BLaER1 (cell line): ENCODE measurements at regions not wholly inside any gene's neighbourhood (a gene's known extent, or its start where the extent isn't known, plus 50 kb on each side); places are given as distances from the start of the nearest gene placed in this dataset.
"Not testable (repeated sequence)": the region's sequence is repeated elsewhere in the genome, so short reads cannot be mapped to it uniquely, and the experiment has no call there.

Experiments used
- H3K27ac ChIP-seq: shearing (Covaris generic); formaldehyde crosslinking; 2 replicates; pipeline ENCODE4 v1.8.1; 2022
- H3K27me3 ChIP-seq: shearing (Covaris generic); formaldehyde crosslinking; 2 replicates; pipeline ENCODE4 v1.8.1; 2022
- H3K36me3 ChIP-seq: shearing (Covaris generic); formaldehyde crosslinking; 2 replicates; pipeline ENCODE4 v1.8.1; 2022
- H3K4me1 ChIP-seq: shearing (Covaris generic); formaldehyde crosslinking; 2 replicates; pipeline ENCODE4 v1.8.1; 2022
- H3K4me2 ChIP-seq: shearing (Covaris generic); formaldehyde crosslinking; 2 replicates; pipeline ENCODE4 v1.8.1; 2022
- H3K4me3 ChIP-seq: shearing (Covaris generic); formaldehyde crosslinking; 2 replicates; pipeline ENCODE4 v1.8.1; 2022
- H3K9ac ChIP-seq: shearing (Covaris generic); formaldehyde crosslinking; 2 replicates; pipeline ENCODE4 v1.8.1; 2022
- H3K9me3 ChIP-seq: shearing (Covaris generic); formaldehyde crosslinking; 2 replicates; pipeline ENCODE4 v1.8.1; 2022
- H4K20me1 ChIP-seq: shearing (Covaris generic); formaldehyde crosslinking; 2 replicates; pipeline ENCODE4 v1.8.1; 2022
- Cebpa-rat ChIP-seq: shearing (Covaris generic); IDR thresholded peaks from 2 replicates; pipeline ENCODE4 v1.8.1; 2022

- H3K27ac ChIP-seq = no peak overlapping the region
- H3K9me3 ChIP-seq = no peaks in the 10 kb centered on the region
- TF ChIP-seq Cebpa-rat = no peak; the same call in 1 of the 2 replicates
- no peaks in the 10 kb centered on the region for H3K36me3 ChIP-seq
- no peak overlapping the region for H3K4me2 ChIP-seq
- no peaks in the 10 kb centered on the region for H3K27me3 ChIP-seq
- H3K4me3 ChIP-seq = no peak overlapping the region
- no peak overlapping the region for H3K9ac ChIP-seq
- H4K20me1 ChIP-seq = no peaks in the 10 kb centered on the region
- H3K4me1 ChIP-seq = peaks cover 41% of the 10 kb centered on the region
Observed at GRCh38 chr6:27755768-27756167, 156.4 kb downstream of the OR2B2 start.

DNA sequence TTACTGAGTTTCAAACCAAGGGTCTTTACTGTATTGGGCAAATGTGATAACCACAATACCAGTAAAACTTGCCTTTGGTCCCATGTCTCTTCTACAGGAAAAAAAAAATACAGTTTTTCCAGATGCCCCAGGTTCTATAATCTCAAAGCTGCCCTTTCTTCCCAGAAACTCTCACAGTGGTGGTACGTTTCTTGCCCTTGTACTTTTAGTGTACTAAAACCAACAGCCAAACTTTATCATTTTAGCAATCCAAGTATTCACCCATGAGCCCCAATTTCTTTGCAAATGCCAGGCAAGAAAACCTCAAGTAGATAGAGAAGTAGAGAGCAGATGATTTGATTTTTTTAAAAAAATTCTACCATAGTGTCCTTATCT lies 157.8 kb downstream of the OR2B2 start:
- no peak overlapping the region for H3K27ac ChIP-seq
- peak overlapping the region; percentile 78 for H3K4me3 ChIP-seq
- no peak overlapping the region; the same call in 1 of the 2 replicates for H3K9ac ChIP-seq
- no peak for TF ChIP-seq Cebpa-rat
- H4K20me1 ChIP-seq = no peaks in the 10 kb centered on the region
- no peaks in the 10 kb centered on the region for H3K9me3 ChIP-seq
- H3K27me3 ChIP-seq = no peaks in the 10 kb centered on the region
- H3K4me2 ChIP-seq = peak overlapping the region; percentile 68
- H3K36me3 ChIP-seq = no peaks in the 10 kb centered on the region
- H3K4me1 ChIP-seq = peaks cover 33% of the 10 kb centered on the region

- no peak for TF ChIP-seq Cebpa-rat
- Histone ChIP-seq H3K4me3 (peak overlapping the region; percentile 78), H3K4me1 (peaks cover 28% of the 10 kb centered on the region), H3K9ac (no peak overlapping the region; the same call in 1 of the 2 replicates), H3K27me3 (no peaks in the 10 kb centered on the region), H3K36me3 (no peaks in the 10 kb centered on the region), H3K9me3 (no peaks in the 10 kb centered on the region), H3K27ac (no peak overlapping the region), H4K20me1 (no peaks in the 10 kb centered on the region), H3K4me2 (peak overlapping the region; percentile 68)
Observed at GRCh38 chr6:27753668-27754407, 158.4 kb downstream of the OR2B2 start.

DNA sequence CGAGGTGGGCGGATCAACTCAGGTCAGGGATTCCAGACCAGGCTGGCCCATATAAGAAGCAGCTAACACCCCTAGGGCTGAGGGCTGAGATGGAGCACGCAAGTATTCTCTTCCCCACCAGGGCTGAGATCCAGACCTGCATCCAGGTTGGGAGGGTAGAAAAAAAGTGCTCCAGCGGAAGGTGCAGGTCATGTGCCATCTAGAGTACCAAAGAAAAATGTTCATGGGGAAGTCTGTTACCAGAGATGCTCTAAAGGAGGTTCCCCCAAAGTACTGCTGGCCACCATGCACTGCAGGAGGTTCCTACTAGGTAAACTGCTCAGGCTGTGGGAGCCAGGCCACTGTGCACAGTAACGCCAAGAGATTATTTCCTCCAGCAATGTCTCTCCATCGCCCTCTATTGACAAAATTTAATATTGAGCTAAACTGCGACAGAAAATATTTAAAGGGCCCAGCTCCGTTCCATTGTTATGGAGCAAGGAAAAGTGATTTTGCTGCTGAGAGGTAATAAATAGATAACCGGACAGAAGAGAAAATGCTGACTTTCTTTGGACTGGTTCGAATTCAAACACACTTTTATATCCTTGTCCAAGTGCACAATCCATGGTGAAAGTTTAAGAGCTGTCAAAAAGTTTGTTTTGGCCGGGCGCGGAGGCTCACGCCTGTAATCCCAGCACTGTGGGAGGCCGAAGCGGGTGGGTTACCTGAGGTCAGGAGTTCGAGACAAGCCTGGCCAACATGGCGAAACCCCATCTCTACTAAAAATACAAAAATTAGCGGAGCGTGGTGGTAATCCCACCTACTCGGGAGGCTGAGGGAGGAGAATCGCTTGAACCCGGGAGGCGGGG lies 159.9 kb downstream of the OR2B2 start:
- peak overlapping the region; percentile 45 for H3K4me2 ChIP-seq
- H3K27ac ChIP-seq = peak overlapping the region; percentile 78
- H3K36me3 ChIP-seq = no peaks in the 10 kb centered on the region
- no peaks in the 10 kb centered on the region for H3K9me3 ChIP-seq
- TF ChIP-seq Cebpa-rat = no peak
- H3K9ac ChIP-seq = peak overlapping the region; percentile 82
- peak overlapping the region; percentile 78 for H3K4me3 ChIP-seq
- H4K20me1 ChIP-seq = no peaks in the 10 kb centered on the region
- H3K27me3 ChIP-seq = no peaks in the 10 kb centered on the region
- H3K4me1 ChIP-seq = peaks cover 16% of the 10 kb centered on the region

DNA sequence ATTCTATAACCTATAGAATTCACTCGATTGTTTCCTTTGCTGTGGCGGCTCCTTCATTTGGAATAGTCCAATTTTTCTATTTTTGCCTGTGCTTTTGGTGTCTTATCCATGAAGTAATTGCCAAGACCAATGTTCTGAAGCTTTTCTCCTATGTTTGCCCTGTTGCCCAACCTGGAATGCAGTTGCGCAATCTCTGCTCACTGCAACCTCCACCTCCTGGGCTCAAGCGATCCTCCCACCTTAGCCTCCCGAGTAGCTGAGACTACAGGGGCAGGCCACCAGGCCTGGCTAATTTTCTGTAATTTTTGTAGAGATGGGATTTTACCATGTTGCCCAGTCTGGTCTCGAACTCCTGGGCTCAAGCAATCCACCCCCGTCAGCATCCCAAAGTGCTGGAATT lies 163.5 kb downstream of the OR2B2 start:
- no peaks in the 10 kb centered on the region for H3K4me1 ChIP-seq
- H3K9me3 ChIP-seq = no peaks in the 10 kb centered on the region
- H3K27ac ChIP-seq = no peak overlapping the region
- no peaks in the 10 kb centered on the region for H3K36me3 ChIP-seq
- H3K4me3 ChIP-seq = no peak overlapping the region
- peak; percentile 90 for TF ChIP-seq Cebpa-rat
- no peaks in the 10 kb centered on the region for H3K27me3 ChIP-seq
- H4K20me1 ChIP-seq = no peaks in the 10 kb centered on the region
- no peak overlapping the region for H3K9ac ChIP-seq
- H3K4me2 ChIP-seq = no peak overlapping the region

GRCh38 chr6:27747637-27748036 lies 164.6 kb downstream of the OR2B2 start:
- Histone ChIP-seq H3K4me2 (no peak overlapping the region), H4K20me1 (no peaks in the 10 kb centered on the region), H3K4me3 (no peak overlapping the region), H3K27me3 (no peaks in the 10 kb centered on the region), H3K9me3 (no peaks in the 10 kb centered on the region), H3K4me1 (peaks cover 4% of the 10 kb centered on the region; the same call in 1 of the 2 replicates), H3K36me3 (no peaks in the 10 kb centered on the region), H3K9ac (no peak overlapping the region), H3K27ac (no peak overlapping the region)
- no peak for TF ChIP-seq Cebpa-rat

- not testable (repeated sequence) for H3K27me3 ChIP-seq, H3K9me3 ChIP-seq, H3K36me3 ChIP-seq, H3K27ac ChIP-seq, H3K9ac ChIP-seq, H4K20me1 ChIP-seq, H3K4me3 ChIP-seq, H3K4me1 ChIP-seq, H3K4me2 ChIP-seq
Observed at GRCh38 chr6:27746860-27747259, 165.3 kb downstream of the OR2B2 start.

GRCh38 chr6:27743787-27744186 lies 168.4 kb downstream of the OR2B2 start:
- Histone ChIP-seq H4K20me1 (no peaks in the 10 kb centered on the region), H3K9me3 (no peaks in the 10 kb centered on the region), H3K9ac (no peak overlapping the region), H3K4me1 (peaks cover 10% of the 10 kb centered on the region), H3K4me3 (no peak overlapping the region), H3K27me3 (no peaks in the 10 kb centered on the region), H3K36me3 (no peaks in the 10 kb centered on the region), H3K4me2 (no peak overlapping the region), H3K27ac (no peak overlapping the region)
- no peak for TF ChIP-seq Cebpa-rat

GRCh38 chr6:27742833-27743573 lies 169.2 kb downstream of the OR2B2 start:
- no peak overlapping the region for H3K4me3 ChIP-seq
- H3K27me3 ChIP-seq = no peaks in the 10 kb centered on the region
- H3K4me2 ChIP-seq = no peak overlapping the region
- H3K9ac ChIP-seq = no peak overlapping the region
- no peak overlapping the region for H3K27ac ChIP-seq
- no peaks in the 10 kb centered on the region for H3K9me3 ChIP-seq
- no peak for TF ChIP-seq Cebpa-rat
- H3K36me3 ChIP-seq = no peaks in the 10 kb centered on the region
- H3K4me1 ChIP-seq = peaks cover 10% of the 10 kb centered on the region
- H4K20me1 ChIP-seq = no peaks in the 10 kb centered on the region

DNA sequence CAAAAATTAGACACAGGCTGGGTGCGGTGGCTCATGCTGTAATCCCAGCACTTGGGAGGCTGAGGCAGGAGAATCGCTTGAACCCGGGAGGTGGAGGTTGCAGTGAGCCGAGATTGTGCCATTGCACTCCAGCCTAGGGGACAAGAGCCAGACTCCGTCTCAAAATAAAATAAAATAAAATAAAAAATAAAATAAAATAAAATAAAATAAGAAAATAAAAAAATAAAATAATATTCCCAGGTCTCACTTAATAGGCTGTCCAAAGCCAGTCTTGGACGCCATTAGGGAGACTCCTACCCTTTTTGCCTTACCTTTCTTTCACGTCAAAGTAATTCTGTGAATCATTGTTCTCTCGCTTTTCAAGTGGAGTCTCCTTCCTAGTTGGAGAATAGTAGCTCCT lies 172.3 kb downstream of the OR2B2 start:
- H4K20me1 ChIP-seq, H3K9ac ChIP-seq, H3K27ac ChIP-seq, H3K4me2 ChIP-seq, H3K4me1 ChIP-seq, H3K4me3 ChIP-seq, H3K27me3 ChIP-seq, H3K36me3 ChIP-seq, H3K9me3 ChIP-seq: not testable (repeated sequence)
